CD4-positive, alpha-beta T cell (primary cell): ENCODE measurements at regions not wholly inside any gene's neighbourhood (a gene's known extent, or its start where the extent isn't known, plus 50 kb on each side); places are given as distances from the start of the nearest gene placed in this dataset.

Experiments
- ATAC-seq: fragments of 200-7000 bp; cut with Tn5 transposase; one replicate; pipeline ENCODE4 v1.10.0; 2022; ENCODE audit warnings: mild to moderate bottlenecking; ENCODE audit not compliant: poor library complexity
- CTCF ChIA-PET: fragments of 350-600 bp; sonication (Branson Sonifier 250); formaldehyde crosslinking; loops from one replicate; lab custom pipeline; 2021; ENCODE audit warnings: antibody characterized with exemption, inconsistent platforms; lab: Charles Lee
- POLR2A ChIA-PET: fragments of 350-600 bp; sonication (Branson Sonifier 250); formaldehyde crosslinking; loops from one replicate; lab custom pipeline; 2021; ENCODE audit warnings: antibody characterized with exemption, inconsistent platforms; lab: Charles Lee
- DNase-seq, 14 experiments: peaks; one replicate each; pipeline ENCODE4 v3.0.0-alpha.2; 2013 to 2020; ENCODE audit warnings: mixed read lengths in 2 of 14
- H3K27ac ChIP-seq, 2 donors: one replicate each; pipeline versions ENCODE4 v1.5.1 to v1.7.0; 2013; ENCODE audit warnings: low read length in 2 of 2, low read depth in 1 of 2, mild to moderate bottlenecking in 1 of 2
- H3K27me3 ChIP-seq, 2 experiments: 1 replicate in 1 of 2; 2 replicates in 1 of 2; pipeline versions ENCODE4 v1.6.1 to v1.7.0; 2013; ENCODE audit warnings: low read length in 2 of 2, control low read depth in 1 of 2, mild to moderate bottlenecking in 1 of 2, moderate library complexity in 1 of 2; ENCODE audit not compliant: insufficient read depth in 2 of 2, control insufficient read depth in 1 of 2
- H3K36me3 ChIP-seq: one replicate; pipeline ENCODE4 v1.6.1; 2013; ENCODE audit warnings: low read length, control low read depth; ENCODE audit not compliant: insufficient read depth
- H3K4me1 ChIP-seq: one replicate; pipeline ENCODE4 v1.6.1; 2013; ENCODE audit warnings: low read length, control low read depth; ENCODE audit not compliant: insufficient read depth
- H3K4me3 ChIP-seq: one replicate; pipeline ENCODE4 v1.5.1; 2013; ENCODE audit warnings: mild to moderate bottlenecking, low read length, moderate library complexity
- H3K9me3 ChIP-seq, 2 experiments: 1 replicate in 1 of 2; 2 replicates in 1 of 2; pipeline versions ENCODE4 v1.6.1 to v1.7.0; 2013; ENCODE audit warnings: low read length in 2 of 2, mild to moderate bottlenecking in 2 of 2, control low read depth in 1 of 2, moderate library complexity in 1 of 2; ENCODE audit not compliant: control insufficient read depth in 1 of 2, insufficient read depth in 1 of 2
- H3K27ac Mint-ChIP-seq: one replicate; pipeline ENCODE4 v1.8.0; 2020; ENCODE audit warnings: mixed read lengths
- H3K27me3 Mint-ChIP-seq: one replicate; pipeline ENCODE4 v1.8.0; 2021; ENCODE audit warnings: mixed read lengths
- H3K36me3 Mint-ChIP-seq: one replicate; pipeline ENCODE4 v1.8.0; 2021; ENCODE audit warnings: low read depth, mixed read lengths
- H3K4me1 Mint-ChIP-seq: one replicate; pipeline ENCODE4 v1.8.0; 2021; ENCODE audit warnings: low read depth, mixed read lengths
- H3K4me3 Mint-ChIP-seq: one replicate; pipeline ENCODE4 v1.8.0; 2020; ENCODE audit warnings: mild to moderate bottlenecking, mixed read lengths
- H3K9me3 Mint-ChIP-seq: one replicate; pipeline ENCODE4 v1.8.0; 2020; ENCODE audit warnings: mixed read lengths
- CTCF ChIP-seq: fragments of 200-600 bp; IDR thresholded peaks from one replicate; pipeline ENCODE4 v1.8.0; 2022; ENCODE audit warnings: antibody characterized with exemption, mild to moderate bottlenecking
- intact Hi-C, 2 experiments: fragments of 100-400 bp; cut with DNase I in 1 of 2; cut with micrococcal nuclease in 1 of 2; formaldehyde crosslinking; loops; one replicate each; pipeline versions ENCODE4 v1.15.1 to v1.9.0; 2023 to 2025; cut with DNase I, micrococcal nuclease

DNA sequence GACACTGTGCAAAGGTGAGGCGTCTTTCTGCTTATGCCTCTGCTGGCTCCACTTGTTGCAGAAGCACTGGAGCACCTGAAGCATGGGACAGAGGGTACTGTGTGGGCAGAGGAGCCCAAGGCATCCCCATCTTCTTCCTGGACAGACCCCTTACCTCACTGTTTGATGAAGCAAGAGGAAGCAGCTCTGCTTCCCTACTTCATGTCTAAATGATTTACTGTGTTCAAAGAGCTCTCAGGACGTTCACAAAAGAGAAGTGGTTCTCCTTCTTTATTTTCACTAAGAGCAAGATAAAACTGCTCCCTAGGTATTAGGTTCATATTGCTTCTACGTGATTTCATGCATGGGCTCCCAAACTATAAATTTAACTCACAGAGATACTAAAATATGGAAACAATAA lies 1635.4 kb upstream of the SLC10A2 start:
- H3K9me3 ChIP-seq, result peaks cover 0 to 6% of the 10 kb centered on the region in 2 experiments
- Mint-ChIP-seq H3K4me1 (no peaks in the 10 kb centered on the region), H3K36me3 (no peaks in the 10 kb centered on the region), H3K27me3 (no peaks in the 10 kb centered on the region), H3K4me3 (no peak overlapping the region), H3K9me3 (no peaks in the 10 kb centered on the region), H3K27ac (no peak overlapping the region)
- H3K36me3 ChIP-seq, result no peaks in the 10 kb centered on the region
- no peak for TF ChIP-seq CTCF
- no peak for ATAC-seq
- H3K27me3 ChIP-seq, result no peaks in the 10 kb centered on the region
- H3K27ac ChIP-seq, result no peak overlapping the region
- ChIA-PET CTCF (no interaction called here), POLR2A (no interaction called here)
- H3K4me1 ChIP-seq, result no peaks in the 10 kb centered on the region
- no peak for DNase-seq
- intact Hi-C loops, result no loop called here
- H3K4me3 ChIP-seq, result no peak overlapping the region

DNA sequence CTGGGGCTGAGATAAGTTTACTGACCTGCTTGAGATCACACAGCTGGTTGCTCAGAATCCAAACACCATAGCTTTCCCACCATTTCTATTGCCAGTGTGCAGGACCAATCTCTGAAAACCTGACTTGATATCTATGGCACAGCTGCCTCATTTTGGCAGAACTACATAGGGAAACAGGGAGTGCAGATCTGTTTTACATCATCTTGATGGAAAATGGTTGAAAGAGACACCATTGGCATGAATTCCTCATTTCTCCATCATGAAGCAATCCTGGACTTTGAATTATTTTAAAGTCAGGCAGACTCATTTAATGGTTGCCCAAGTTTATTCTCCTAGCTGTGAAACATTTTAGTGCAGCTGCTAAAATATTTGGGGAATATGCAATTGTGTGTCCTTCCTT lies 1628.2 kb upstream of the SLC10A2 start:
- ATAC-seq (no peak), DNase-seq (no peak)
- peaks cover 0 to 4% of the 10 kb centered on the region in 2 experiments for H3K9me3 ChIP-seq
- Mint-ChIP-seq H3K27me3 (peaks cover 4% of the 10 kb centered on the region), H3K9me3 (no peaks in the 10 kb centered on the region), H3K4me3 (no peak overlapping the region), H3K27ac (no peak overlapping the region), H3K36me3 (no peaks in the 10 kb centered on the region), H3K4me1 (no peaks in the 10 kb centered on the region)
- ChIA-PET POLR2A (no interaction called here), CTCF (no interaction called here)
- TF ChIP-seq CTCF, result no peak
- no peaks in the 10 kb centered on the region for H3K27me3 ChIP-seq
- no peaks in the 10 kb centered on the region for H3K36me3 ChIP-seq
- intact Hi-C loops, result no loop called here
- H3K4me3 ChIP-seq, result no peak overlapping the region
- no peak overlapping the region for H3K27ac ChIP-seq
- H3K4me1 ChIP-seq, result no peaks in the 10 kb centered on the region

GRCh38 chr13:104693126-104693525 lies 1626.9 kb upstream of the SLC10A2 start:
- no peaks in the 10 kb centered on the region for H3K27me3 ChIP-seq
- no peak overlapping the region for H3K4me3 Mint-ChIP-seq
- no peaks in the 10 kb centered on the region for H3K4me1 Mint-ChIP-seq
- ATAC-seq, result no peak
- no peaks in the 10 kb centered on the region for H3K36me3 ChIP-seq
- ChIA-PET POLR2A (no interaction called here), CTCF (no interaction called here)
- no peak for TF ChIP-seq CTCF
- no peak overlapping the region for H3K4me3 ChIP-seq
- H3K27me3 Mint-ChIP-seq, result peaks cover 4% of the 10 kb centered on the region
- H3K27ac ChIP-seq, result no peak overlapping the region
- intact Hi-C loops, result no loop called here
- H3K27ac Mint-ChIP-seq, result no peak overlapping the region
- no peaks in the 10 kb centered on the region for H3K9me3 Mint-ChIP-seq
- H3K4me1 ChIP-seq, result no peaks in the 10 kb centered on the region
- DNase-seq, result no peak
- H3K36me3 Mint-ChIP-seq, result no peaks in the 10 kb centered on the region
- H3K9me3 ChIP-seq, result peaks cover 0 to 4% of the 10 kb centered on the region in 2 experiments
